ENCODE measurements at regions not wholly inside any gene's neighbourhood (a gene's known extent, or its start where the extent isn't known, plus 50 kb on each side); places are given as distances from the start of the nearest gene placed in this dataset.

- CTCF ChIA-PET, result interaction anchor here (1.0 kb wide), 1 partner anchor 12 kb away, joined by 4 read pairs; no protein-coding TSS in a partner anchor
- no peak for TF ChIP-seq POLR2AphosphoS5 (IDR thresholded peaks at IDR 0.05; ENCODE audit: low read depth, low read length)
- TF ChIP-seq SIN3A (IDR thresholded peaks at IDR 0.05; ENCODE audit: borderline replicate concordance, insufficient read depth, low read depth, low read length), result no peak
- no peak for TF ChIP-seq REST (IDR thresholded peaks at IDR 0.05; ENCODE audit: insufficient read depth in 1 of 2, low read depth in 2 of 2, low read length in 1 of 2)
- TF ChIP-seq, protein P1, sequence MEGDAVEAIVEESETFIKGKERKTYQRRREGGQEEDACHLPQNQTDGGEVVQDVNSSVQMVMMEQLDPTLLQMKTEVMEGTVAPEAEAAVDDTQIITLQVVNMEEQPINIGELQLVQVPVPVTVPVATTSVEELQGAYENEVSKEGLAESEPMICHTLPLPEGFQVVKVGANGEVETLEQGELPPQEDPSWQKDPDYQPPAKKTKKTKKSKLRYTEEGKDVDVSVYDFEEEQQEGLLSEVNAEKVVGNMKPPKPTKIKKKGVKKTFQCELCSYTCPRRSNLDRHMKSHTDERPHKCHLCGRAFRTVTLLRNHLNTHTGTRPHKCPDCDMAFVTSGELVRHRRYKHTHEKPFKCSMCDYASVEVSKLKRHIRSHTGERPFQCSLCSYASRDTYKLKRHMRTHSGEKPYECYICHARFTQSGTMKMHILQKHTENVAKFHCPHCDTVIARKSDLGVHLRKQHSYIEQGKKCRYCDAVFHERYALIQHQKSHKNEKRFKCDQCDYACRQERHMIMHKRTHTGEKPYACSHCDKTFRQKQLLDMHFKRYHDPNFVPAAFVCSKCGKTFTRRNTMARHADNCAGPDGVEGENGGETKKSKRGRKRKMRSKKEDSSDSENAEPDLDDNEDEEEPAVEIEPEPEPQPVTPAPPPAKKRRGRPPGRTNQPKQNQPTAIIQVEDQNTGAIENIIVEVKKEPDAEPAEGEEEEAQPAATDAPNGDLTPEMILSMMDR (IDR thresholded peaks at IDR 0.05), result no peak
- no peak for TF ChIP-seq TCF7L2 (IDR thresholded peaks at IDR 0.05; ENCODE audit: low read depth, low read length)
- Histone ChIP-seq H3K27me3 (ENCODE audit: control insufficient read depth, insufficient read depth, low read length) (peaks cover 28% of the 10 kb centered on the region), H3K4me3 (ENCODE audit: low read depth in 2 of 2, low read length in 2 of 2) (no peak overlapping the region), H3K4me1 (ENCODE audit: control insufficient read depth, insufficient read depth, low read length) (peaks cover 6% of the 10 kb centered on the region; the same call in 1 of the 2 replicates), H3K36me3 (ENCODE audit: control insufficient read depth, insufficient read depth, low read length) (no peaks in the 10 kb centered on the region), H3K27ac (ENCODE audit: low read length) (no peak overlapping the region), H3K9me3 (ENCODE audit: control insufficient read depth, insufficient read depth, low read depth, low read length) (no peaks in the 10 kb centered on the region)
- BruUV-seq (replicated peaks), result no TSS peak
- POLR2A ChIA-PET, result no interaction called here
- ATAC-seq, result no peak
- no peak for DNase-seq (ENCODE audit: low read depth, low spot score)
- in situ Hi-C loops (cut with HindIII; ENCODE audit: low pct_unique_long_range_greater_than_20kb, low sequenced_read_pairs), result no loop called here
- intact Hi-C loops (cut with micrococcal nuclease; ENCODE audit: unreplicated experiment), result loop anchor here (10.0 kb wide), 1 partner anchor 199 kb away; no protein-coding TSS in a partner anchor
Observed at GRCh38 chr17:79405823-79406222, 205.0 kb downstream of the RBFOX3 start.

DNA sequence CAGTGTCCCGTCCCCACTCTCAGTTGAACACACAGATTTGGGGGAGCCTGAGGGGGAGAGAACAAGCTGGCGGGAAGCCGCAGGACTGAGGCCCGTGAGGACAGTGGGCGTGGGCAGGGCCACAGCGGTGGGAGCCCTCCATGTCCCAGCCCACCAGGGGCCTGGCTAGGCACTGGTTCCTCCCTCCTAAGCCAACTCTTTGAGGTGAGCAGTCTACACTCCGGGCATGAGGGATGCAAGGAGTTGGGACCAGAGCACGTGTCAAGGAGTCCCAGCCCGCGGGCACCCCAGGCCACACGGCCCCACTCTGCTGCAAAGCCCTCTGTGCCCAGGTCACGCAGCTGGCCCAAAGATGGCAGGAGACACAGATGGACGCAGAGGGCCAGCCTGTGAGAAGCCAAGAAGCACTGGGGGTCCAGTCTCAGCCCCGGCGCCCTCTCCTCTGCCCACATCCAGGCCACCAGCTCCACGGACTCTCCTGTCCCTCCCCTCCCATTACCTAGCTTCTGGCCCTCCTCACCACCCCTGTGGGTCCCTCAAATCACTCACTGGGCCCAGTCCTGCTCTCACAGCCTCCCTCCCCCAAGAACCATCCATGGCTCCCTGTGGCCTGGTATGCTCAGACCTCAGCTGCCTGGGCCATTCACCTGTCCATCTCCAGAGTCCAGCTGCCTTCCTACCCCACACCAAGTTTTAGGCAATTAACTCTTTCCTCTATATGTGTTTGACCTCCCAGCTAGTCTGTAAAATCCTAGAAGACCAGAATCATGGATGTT is 206.5 kb downstream of the RBFOX3 start:
- Histone ChIP-seq H3K4me3 (ENCODE audit: low read depth in 2 of 2, low read length in 2 of 2) (no peak overlapping the region), H3K27me3 (ENCODE audit: control insufficient read depth, insufficient read depth, low read length) (peaks cover 30% of the 10 kb centered on the region), H3K9me3 (ENCODE audit: control insufficient read depth, insufficient read depth, low read depth, low read length) (no peaks in the 10 kb centered on the region), H3K4me1 (ENCODE audit: control insufficient read depth, insufficient read depth, low read length) (peaks cover 8% of the 10 kb centered on the region; the same call in 1 of the 2 replicates), H3K27ac (ENCODE audit: low read length) (no peak overlapping the region), H3K36me3 (ENCODE audit: control insufficient read depth, insufficient read depth, low read length) (no peaks in the 10 kb centered on the region)
- TF ChIP-seq REST (IDR thresholded peaks at IDR 0.05; ENCODE audit: insufficient read depth in 1 of 2, low read depth in 2 of 2, low read length in 1 of 2) (no peak), SIN3A (IDR thresholded peaks at IDR 0.05; ENCODE audit: borderline replicate concordance, insufficient read depth, low read depth, low read length) (no peak), POLR2AphosphoS5 (IDR thresholded peaks at IDR 0.05; ENCODE audit: low read depth, low read length) (no peak), TCF7L2 (IDR thresholded peaks at IDR 0.05; ENCODE audit: low read depth, low read length) (no peak)
- TF ChIP-seq, protein P1 (IDR thresholded peaks at IDR 0.05), result no peak
- DNase-seq (ENCODE audit: low read depth, low spot score) (no peak), ATAC-seq (no peak)
- BruUV-seq (replicated peaks), result no TSS peak
- CTCF ChIA-PET, result interaction anchor here (0.8 kb wide), 1 partner anchor 10 kb away, joined by 3 read pairs; no protein-coding TSS in a partner anchor
- intact Hi-C loops (cut with micrococcal nuclease; ENCODE audit: unreplicated experiment) (loop anchor here (10.0 kb wide), 1 partner anchor 200 kb away; no protein-coding TSS in a partner anchor), in situ Hi-C loops (cut with HindIII; ENCODE audit: low pct_unique_long_range_greater_than_20kb, low sequenced_read_pairs) (no loop called here)
- POLR2A ChIA-PET, result no interaction called here
